Stimulated activated memory B cell treated with anti-CD40 and anti-IgM and Interleukin-4, amounts not matched to agents 10 μg/mL and 1 μg/mL and 100 μg/mL, for 72 hours (primary cell): ENCODE measurements at regions not wholly inside any gene's neighbourhood (a gene's known extent, or its start where the extent isn't known, plus 50 kb on each side); places are given as distances from the start of the nearest gene placed in this dataset.
A peak's percentile ranks its signal among the peaks of the same experiment; 100 is the strongest.

Experiments used
- ATAC-seq: fragments of 150-1000 bp; cut with Tn5 transposase; 2 replicates; pipeline ENCODE4 v1.10.0; 2021
- H3K27ac Mint-ChIP-seq: one replicate; pipeline ENCODE4 v1.8.0; 2022; ENCODE audit warnings: mild to moderate bottlenecking, mixed read lengths
- H3K27me3 Mint-ChIP-seq: one replicate; pipeline ENCODE4 v1.8.0; 2022; ENCODE audit warnings: mixed read lengths
- H3K36me3 Mint-ChIP-seq: one replicate; pipeline ENCODE4 v1.8.0; 2022; ENCODE audit warnings: mixed read lengths
- H3K4me1 Mint-ChIP-seq: one replicate; pipeline ENCODE4 v1.8.0; 2022; ENCODE audit warnings: mixed read lengths
- H3K4me3 Mint-ChIP-seq: one replicate; pipeline ENCODE4 v1.8.0; 2022; ENCODE audit warnings: mild to moderate bottlenecking, moderate library complexity, mixed read lengths
- H3K9me3 Mint-ChIP-seq: one replicate; pipeline ENCODE4 v1.8.0; 2022; ENCODE audit warnings: mixed read lengths

DNA sequence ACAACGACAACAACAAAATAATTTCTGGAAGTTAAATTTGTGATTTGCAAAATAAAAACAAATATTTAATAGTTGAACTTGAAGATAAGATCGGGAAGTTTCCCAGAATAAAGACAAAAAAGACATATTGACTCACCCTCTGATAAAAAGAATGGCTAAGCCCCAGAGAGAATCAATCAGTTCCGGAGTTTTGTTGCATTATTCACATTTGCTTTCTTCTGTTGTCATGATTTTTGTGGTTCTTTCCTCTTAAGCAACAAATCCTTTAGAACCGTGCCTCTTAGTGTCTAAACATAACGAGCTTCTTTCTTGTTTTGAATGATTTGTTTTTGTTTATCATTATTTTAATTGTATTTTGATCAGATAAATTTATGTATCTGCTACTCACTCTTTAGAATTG is 134.9 kb upstream of the ADRA1D start:
- H3K4me1 Mint-ChIP-seq = no peaks in the 10 kb centered on the region
- H3K27ac Mint-ChIP-seq = no peak overlapping the region
- no peaks in the 10 kb centered on the region for H3K36me3 Mint-ChIP-seq
- no peak overlapping the region for H3K4me3 Mint-ChIP-seq
- H3K27me3 Mint-ChIP-seq = peaks cover 25% of the 10 kb centered on the region
- H3K9me3 Mint-ChIP-seq = no peaks in the 10 kb centered on the region
- no peak for ATAC-seq

DNA sequence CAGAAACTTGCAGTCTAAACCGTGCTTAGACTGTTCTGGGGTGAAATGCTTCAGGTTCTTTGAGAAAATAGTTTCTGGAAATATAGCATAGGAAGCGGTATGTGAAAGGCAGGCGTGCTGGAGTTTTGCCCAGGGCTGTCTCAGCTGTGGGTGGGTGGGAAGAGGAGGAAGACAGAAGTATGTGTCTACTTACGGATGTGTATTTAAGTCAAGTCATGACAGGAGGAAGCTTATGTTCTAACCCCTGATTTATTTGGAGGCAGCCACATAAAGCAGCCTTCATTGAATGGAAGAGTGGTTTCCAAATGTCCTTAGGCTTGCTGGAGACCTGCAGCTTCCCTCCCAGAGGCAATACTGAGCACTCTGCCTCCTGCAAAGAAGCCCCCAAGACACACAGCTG is 126.8 kb upstream of the ADRA1D start:
- no peaks in the 10 kb centered on the region for H3K36me3 Mint-ChIP-seq
- H3K4me3 Mint-ChIP-seq = no peak overlapping the region
- ATAC-seq = no peak
- H3K9me3 Mint-ChIP-seq = no peaks in the 10 kb centered on the region
- H3K4me1 Mint-ChIP-seq = no peaks in the 10 kb centered on the region
- no peak overlapping the region for H3K27ac Mint-ChIP-seq
- peaks cover 10% of the 10 kb centered on the region for H3K27me3 Mint-ChIP-seq

DNA sequence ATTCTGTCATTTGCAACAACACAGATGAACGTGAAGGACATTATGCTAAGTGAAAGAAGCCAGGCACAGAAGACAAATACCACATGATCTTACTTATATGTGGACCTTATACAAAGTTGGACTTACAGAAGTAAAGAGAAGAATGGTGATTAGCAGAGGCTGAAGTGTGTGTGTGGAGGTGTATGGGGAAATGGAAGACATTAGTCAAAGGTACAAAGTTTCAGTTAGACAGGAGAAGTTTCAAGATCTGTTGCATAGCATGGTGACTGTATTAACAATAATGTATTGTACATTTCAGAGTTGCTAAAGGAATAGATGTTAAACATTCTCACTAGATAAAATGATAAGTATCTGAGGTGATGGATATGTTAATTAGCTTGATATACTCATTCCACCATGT is 124.4 kb upstream of the ADRA1D start:
- no peak for ATAC-seq
- peaks cover 9% of the 10 kb centered on the region for H3K4me1 Mint-ChIP-seq
- H3K27ac Mint-ChIP-seq = no peak overlapping the region
- no peak overlapping the region for H3K4me3 Mint-ChIP-seq
- H3K36me3 Mint-ChIP-seq = no peaks in the 10 kb centered on the region
- no peaks in the 10 kb centered on the region for H3K27me3 Mint-ChIP-seq
- no peaks in the 10 kb centered on the region for H3K9me3 Mint-ChIP-seq

DNA sequence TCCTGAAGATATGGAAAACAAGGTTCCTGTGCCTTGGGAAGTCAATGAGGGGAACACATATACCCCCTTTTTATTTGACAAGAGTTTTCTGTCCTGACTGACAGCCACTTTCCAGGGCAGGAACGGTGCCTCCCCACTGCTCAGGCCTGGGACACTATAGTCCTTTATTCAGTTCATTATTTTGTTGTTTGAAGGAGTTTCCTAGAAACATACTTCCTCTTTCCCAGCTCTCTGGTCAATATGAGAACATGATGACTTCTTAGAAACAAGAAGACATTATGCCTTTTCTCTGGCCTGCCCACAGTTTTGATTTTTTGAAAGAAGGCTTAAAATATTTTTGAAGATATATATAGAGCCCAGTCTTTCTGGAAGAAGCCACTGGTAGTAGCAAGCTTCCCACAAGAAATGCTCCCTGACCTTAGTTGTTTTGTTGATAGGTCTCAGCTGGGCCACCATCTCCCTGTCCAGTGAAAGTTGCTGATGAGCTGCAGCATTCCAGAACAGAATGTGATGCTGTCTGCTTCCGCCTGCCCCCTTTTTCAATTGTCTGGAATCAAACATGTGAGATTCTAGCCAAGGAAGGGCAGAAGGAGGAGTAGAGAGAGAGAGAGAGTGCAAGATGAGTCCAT is 122.7 kb upstream of the ADRA1D start:
- H3K9me3 Mint-ChIP-seq = no peaks in the 10 kb centered on the region

DNA sequence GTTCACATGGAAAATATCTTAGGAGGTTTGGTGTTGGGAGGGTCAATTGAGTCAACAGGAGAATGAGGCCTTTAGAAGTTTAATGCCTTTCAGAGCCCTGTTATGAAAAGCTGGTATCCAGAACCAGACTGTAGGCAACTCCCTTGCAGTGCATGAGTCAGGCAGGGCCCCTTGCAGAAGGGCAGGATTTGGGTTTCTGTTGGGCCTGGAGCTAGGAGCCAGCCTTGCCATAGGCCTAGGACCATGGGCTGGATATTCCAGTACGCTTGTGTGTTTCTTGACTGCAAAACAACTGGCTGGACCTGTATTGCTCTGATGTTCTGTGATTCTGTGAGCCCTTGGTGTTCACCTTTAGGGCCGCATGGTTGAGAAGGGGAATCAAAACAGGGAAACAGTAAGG is 121.8 kb upstream of the ADRA1D start:
- ATAC-seq = no peak
- Mint-ChIP-seq H3K27me3 (no peaks in the 10 kb centered on the region), H3K4me3 (no peak overlapping the region), H3K9me3 (no peaks in the 10 kb centered on the region), H3K36me3 (no peaks in the 10 kb centered on the region), H3K27ac (no peak overlapping the region), H3K4me1 (peaks cover 9% of the 10 kb centered on the region)

More for the DNA sequence above, 122.7 kb upstream of the ADRA1D start:
- H3K4me3 Mint-ChIP-seq = no peak overlapping the region
- H3K36me3 Mint-ChIP-seq = no peaks in the 10 kb centered on the region
- peaks cover 9% of the 10 kb centered on the region for H3K4me1 Mint-ChIP-seq
- H3K27ac Mint-ChIP-seq = no peak overlapping the region
- H3K27me3 Mint-ChIP-seq = no peaks in the 10 kb centered on the region
- no peak for ATAC-seq

DNA sequence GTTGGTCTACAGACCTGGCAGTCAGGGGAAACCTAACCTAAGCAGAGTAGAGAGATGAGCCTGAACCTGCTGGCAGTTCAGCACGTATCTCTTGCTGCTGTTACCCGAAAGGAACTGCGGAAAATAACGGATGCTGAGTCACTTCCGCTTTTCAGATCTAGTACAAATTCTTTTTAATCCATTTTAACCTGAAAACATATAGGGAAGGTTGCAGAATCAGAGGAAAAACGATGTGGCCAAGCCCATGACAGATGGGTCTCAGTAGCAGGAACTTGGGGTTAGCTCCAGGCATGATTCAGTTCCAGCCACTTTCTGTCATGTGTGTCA is 120.7 kb upstream of the ADRA1D start:
- H3K27ac Mint-ChIP-seq = no peak overlapping the region
- no peaks in the 10 kb centered on the region for H3K27me3 Mint-ChIP-seq
- H3K9me3 Mint-ChIP-seq = no peaks in the 10 kb centered on the region
- peak; percentile 42 for ATAC-seq
- H3K36me3 Mint-ChIP-seq = no peaks in the 10 kb centered on the region
- H3K4me3 Mint-ChIP-seq = no peak overlapping the region
- peaks cover 9% of the 10 kb centered on the region for H3K4me1 Mint-ChIP-seq

DNA sequence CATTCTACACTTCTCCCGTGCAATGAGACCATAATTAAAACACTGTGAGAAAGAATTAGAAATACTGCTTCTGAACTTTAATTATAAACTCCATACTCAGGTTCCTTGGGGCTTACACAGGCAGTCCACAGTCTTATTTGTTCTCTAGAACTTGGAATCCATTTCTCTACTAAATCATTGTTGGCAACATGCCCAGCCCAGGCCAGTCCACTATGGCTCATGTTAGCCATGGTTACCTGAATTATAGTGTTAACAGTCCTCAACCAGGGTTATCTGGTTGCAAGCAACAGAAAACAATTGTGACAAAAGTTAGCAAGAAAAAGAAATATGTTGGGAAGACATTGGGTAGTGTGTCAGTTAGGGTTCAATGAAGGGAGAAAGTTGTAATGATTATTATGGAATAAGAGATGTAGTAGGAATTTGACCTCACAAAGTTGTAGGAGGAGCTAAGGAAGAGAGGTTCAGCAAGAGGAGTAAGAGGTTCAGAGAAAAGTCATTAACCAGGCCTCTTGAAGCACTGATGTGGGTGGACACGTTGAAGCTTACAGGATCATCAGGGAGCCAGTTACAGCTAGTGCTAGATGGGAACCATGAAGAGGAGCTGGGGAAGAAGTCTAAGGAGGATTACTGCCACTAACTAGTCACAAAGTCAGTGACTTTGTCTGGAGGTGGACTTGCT is 120.2 kb upstream of the ADRA1D start:
- ATAC-seq = peak; percentile 14
- H3K9me3 Mint-ChIP-seq = no peaks in the 10 kb centered on the region
- H3K27ac Mint-ChIP-seq = no peak overlapping the region
- H3K36me3 Mint-ChIP-seq = no peaks in the 10 kb centered on the region
- no peaks in the 10 kb centered on the region for H3K27me3 Mint-ChIP-seq
- H3K4me3 Mint-ChIP-seq = no peak overlapping the region
- peaks cover 9% of the 10 kb centered on the region for H3K4me1 Mint-ChIP-seq

DNA sequence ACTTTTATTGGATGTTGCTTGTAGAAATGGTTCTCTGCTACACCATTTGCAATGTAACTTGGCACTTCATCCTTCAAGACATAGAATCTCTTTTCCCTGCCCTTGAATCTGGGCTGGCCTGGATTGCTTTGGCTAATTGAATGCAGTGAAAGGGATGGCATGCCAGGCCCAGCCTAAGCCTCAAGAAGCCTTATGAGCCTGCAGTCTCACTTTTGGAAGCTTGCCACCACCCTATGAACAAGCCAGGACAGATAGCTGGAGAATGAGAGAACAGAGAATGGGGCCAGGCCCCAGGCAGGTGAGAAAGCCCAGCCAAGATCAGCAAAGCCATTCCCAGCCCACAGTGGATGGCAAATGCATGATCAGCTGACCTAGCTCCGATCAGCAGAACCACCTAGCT is 117.0 kb upstream of the ADRA1D start:
- H3K4me1 Mint-ChIP-seq = peaks cover 9% of the 10 kb centered on the region
- H3K27ac Mint-ChIP-seq = no peak overlapping the region
- no peak for ATAC-seq
- no peaks in the 10 kb centered on the region for H3K27me3 Mint-ChIP-seq
- H3K9me3 Mint-ChIP-seq = no peaks in the 10 kb centered on the region
- no peak overlapping the region for H3K4me3 Mint-ChIP-seq
- no peaks in the 10 kb centered on the region for H3K36me3 Mint-ChIP-seq

DNA sequence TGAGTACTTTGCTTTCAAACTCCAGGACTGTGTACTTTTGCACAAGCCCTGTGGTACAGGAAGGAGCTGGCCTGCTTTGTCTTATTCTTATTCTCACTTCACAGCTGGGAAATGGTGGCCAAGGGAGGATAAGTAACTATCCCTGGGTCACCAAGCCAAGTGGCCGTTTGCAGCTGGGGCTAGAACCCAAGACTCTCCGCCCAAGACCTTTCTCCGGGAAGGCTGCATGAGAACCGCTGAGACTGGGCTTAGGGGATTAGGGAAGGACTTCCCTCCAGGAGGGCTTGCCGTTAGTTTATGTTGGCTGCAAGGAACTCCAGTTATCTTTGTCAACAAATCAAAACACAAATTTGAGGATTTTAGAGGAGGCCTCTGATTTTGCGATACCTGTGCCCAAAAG is 109.5 kb upstream of the ADRA1D start:
- Mint-ChIP-seq H3K36me3 (no peaks in the 10 kb centered on the region), H3K27me3 (peaks cover 15% of the 10 kb centered on the region), H3K9me3 (peaks cover 4% of the 10 kb centered on the region), H3K4me1 (no peaks in the 10 kb centered on the region), H3K4me3 (no peak overlapping the region), H3K27ac (no peak overlapping the region)
- ATAC-seq = no peak

DNA sequence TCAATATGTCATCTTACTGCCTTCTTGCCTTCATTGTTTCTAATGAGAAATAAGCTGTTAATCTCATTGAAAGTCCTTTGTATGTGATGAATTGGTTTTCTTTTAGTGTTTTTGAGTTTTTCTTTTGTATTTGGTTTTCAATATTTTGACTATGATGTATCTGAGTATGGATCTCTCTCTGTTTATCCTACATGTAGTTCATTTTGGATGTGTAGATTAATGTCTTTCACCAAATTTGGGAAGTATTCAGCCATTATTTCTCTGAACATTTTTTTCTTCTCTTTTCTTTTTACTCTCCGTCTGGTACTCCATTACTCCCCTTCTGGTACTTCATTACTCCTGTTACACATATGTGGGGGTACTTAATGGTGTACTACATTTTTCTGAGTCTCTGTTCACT is 103.3 kb upstream of the ADRA1D start:
- Mint-ChIP-seq H3K27ac (no peak overlapping the region), H3K9me3 (peaks cover 16% of the 10 kb centered on the region), H3K36me3 (no peaks in the 10 kb centered on the region)

DNA sequence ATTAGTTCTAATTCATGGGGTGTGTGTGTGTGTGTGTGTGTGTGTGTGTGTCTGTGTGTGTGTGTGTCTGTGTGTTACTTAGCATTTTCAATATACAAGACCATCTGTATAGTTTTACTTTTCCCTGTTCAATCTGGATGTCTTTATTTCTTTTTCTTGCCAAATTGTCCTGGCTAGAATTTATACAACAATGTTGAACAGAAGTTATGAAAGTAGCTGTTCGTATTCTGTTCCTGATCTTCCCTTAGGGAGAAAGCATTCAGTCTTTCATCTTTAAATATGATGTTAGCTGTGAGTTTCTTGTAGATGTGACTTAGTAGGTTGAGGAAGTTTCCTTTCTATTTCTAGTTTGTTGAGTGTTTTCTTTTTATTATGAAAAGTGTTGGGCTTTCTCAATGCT is 101.0 kb upstream of the ADRA1D start:
- Mint-ChIP-seq H3K4me3 (no peak overlapping the region), H3K36me3 (no peaks in the 10 kb centered on the region), H3K27ac (no peak overlapping the region), H3K27me3 (peaks cover 22% of the 10 kb centered on the region), H3K4me1 (no peaks in the 10 kb centered on the region), H3K9me3 (peaks cover 17% of the 10 kb centered on the region)
- no peak for ATAC-seq

More for the DNA sequence above, 103.3 kb upstream of the ADRA1D start:
- no peak overlapping the region for H3K4me3 Mint-ChIP-seq
- ATAC-seq = no peak
- H3K4me1 Mint-ChIP-seq = no peaks in the 10 kb centered on the region
- H3K27me3 Mint-ChIP-seq = peaks cover 34% of the 10 kb centered on the region

DNA sequence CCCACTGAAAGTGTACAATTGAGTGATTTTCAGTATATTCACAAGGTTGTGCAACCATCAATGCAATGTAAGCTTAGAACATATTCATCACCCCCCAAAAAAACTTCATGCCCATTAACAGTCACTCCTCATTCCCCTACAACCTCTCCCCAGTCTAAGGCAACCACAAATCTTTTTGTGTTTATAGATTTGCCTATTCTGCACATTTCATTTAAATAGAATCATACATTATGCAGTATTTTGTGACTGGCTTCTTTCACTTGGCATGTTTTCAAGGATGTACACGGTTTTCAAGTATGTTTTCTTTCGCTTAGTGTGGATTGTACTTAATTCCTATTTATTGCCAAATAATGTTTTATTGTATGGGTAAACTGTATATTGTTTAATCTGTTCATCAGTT is 95.6 kb upstream of the ADRA1D start:
- peaks cover 12% of the 10 kb centered on the region for H3K27me3 Mint-ChIP-seq

DNA sequence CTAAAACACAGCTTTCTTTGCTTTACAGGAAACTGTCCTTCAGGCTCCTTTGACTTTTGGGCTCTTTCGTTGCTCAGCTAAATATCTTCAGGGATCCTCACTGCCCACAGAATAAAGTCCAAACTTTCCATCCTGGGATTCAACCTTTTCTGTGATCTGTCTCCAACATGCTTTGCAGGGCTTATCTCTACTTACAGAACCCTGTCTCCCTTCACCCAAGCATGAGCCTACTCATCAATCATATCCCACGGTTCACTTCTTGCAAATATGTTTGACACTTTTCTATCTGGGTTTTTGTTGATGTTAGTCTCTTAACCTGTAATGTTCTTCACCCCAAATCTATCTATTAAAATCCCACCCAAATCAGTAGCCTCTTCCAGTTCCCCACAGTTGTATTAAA is 93.5 kb upstream of the ADRA1D start:
- H3K36me3 Mint-ChIP-seq = no peaks in the 10 kb centered on the region
- H3K27me3 Mint-ChIP-seq = no peaks in the 10 kb centered on the region
- H3K27ac Mint-ChIP-seq = no peak overlapping the region
- ATAC-seq = no peak
- H3K4me3 Mint-ChIP-seq = no peak overlapping the region
- H3K4me1 Mint-ChIP-seq = no peaks in the 10 kb centered on the region
- H3K9me3 Mint-ChIP-seq = peaks cover 7% of the 10 kb centered on the region

More for the DNA sequence above, 95.6 kb upstream of the ADRA1D start:
- Mint-ChIP-seq H3K9me3 (peaks cover 7% of the 10 kb centered on the region), H3K27ac (no peak overlapping the region), H3K36me3 (no peaks in the 10 kb centered on the region), H3K4me1 (no peaks in the 10 kb centered on the region), H3K4me3 (no peak overlapping the region)
- no peak for ATAC-seq

DNA sequence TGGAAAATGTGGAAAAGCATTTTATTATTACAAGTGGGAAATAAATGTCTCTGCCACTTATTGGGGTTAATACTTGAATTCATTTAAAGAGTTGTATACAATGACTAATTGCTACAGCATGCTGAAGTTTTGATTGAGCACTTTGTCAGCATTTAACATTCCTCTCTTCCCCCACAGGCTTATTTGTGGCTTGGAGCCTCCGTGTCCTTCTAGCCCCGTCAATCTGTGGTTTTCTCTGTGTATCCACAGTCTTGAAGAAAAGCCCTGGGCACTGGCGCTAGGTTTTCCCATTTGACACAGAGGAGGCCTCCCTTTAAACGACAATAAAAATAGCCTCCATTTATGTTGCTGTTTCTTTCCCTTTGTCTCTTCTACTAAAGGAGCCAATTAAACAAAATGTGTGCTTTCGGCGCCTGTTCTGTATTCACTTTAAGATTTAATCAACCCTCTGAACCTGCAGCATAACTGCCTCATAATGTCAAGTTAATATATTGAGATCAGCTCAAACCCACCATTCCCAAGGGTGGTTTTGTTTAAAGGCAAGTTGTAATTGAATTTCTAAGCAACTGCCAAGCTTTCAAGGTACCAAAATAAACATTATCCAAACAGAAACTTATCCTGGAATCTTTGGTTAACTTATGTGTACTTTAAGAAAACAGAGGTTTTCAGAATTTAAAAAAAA is 92.9 kb upstream of the ADRA1D start:
- Mint-ChIP-seq H3K9me3 (peaks cover 4% of the 10 kb centered on the region), H3K36me3 (no peaks in the 10 kb centered on the region), H3K4me1 (no peaks in the 10 kb centered on the region), H3K27me3 (no peaks in the 10 kb centered on the region), H3K4me3 (no peak overlapping the region), H3K27ac (no peak overlapping the region)
- ATAC-seq = no peak

DNA sequence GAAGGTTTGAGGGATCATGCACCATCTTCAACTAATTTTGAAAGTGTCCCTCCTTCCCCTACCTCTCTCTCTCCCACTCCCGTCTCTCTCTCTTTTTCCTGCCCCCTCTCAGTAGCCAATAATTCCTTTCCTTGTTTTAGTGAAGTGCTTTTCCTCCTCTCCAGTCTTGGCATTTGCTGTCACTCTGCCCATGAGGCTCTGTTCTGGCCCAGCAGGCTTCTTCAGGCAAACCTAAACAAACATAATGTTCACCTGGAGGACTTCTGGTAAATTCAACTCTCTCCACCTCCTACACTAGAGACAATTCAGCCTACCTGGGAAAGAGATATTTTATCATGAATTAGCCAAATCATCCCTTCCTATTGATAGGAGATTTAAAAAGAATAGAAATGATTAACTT is 86.6 kb upstream of the ADRA1D start:
- no peak overlapping the region for H3K27ac Mint-ChIP-seq
- no peak overlapping the region for H3K4me3 Mint-ChIP-seq
- no peaks in the 10 kb centered on the region for H3K36me3 Mint-ChIP-seq

More for the DNA sequence above, 86.6 kb upstream of the ADRA1D start:
- no peaks in the 10 kb centered on the region for H3K9me3 Mint-ChIP-seq
- no peaks in the 10 kb centered on the region for H3K4me1 Mint-ChIP-seq
- peaks cover 32% of the 10 kb centered on the region for H3K27me3 Mint-ChIP-seq
- no peak for ATAC-seq
